ENCODE measurements at regions not wholly inside any gene's neighbourhood (a gene's known extent, or its start where the extent isn't known, plus 50 kb on each side); places are given as distances from the start of the nearest gene placed in this dataset.

- no peak for TF ChIP-seq CTCF (IDR thresholded peaks at IDR 0.05; ENCODE audit: poor library complexity)
- no peak for TF ChIP-seq EZH2phosphoT487 (IDR thresholded peaks at IDR 0.05; ENCODE audit: low read depth, severe bottlenecking, unreplicated experiment)
These were observed 157.2 kb upstream of the GNAI1 start for GRCh38 chr7:79977481-79977880.

Measured in hepatocyte (in vitro differentiated cells).